Trophoblast cell (in vitro differentiated cells and primary cell): ENCODE measurements at regions not wholly inside any gene's neighbourhood (a gene's known extent, or its start where the extent isn't known, plus 50 kb on each side); places are given as distances from the start of the nearest gene placed in this dataset.

Source experiments
- DNase-seq, 2 donors: peaks; one replicate each; pipeline ENCODE4 v3.0.0-alpha.2; 2016
- H2AFZ ChIP-seq: 2 replicates; pipeline ENCODE4 v1.6.1; 2013; ENCODE audit warnings: low read length, moderate library complexity, mild to moderate bottlenecking; ENCODE audit not compliant: insufficient read depth, poor library complexity
- H2AK5ac ChIP-seq: 2 replicates; pipeline ENCODE4 v1.6.1; 2013; ENCODE audit warnings: mild to moderate bottlenecking, low read length
- H2BK120ac ChIP-seq: 2 replicates; pipeline ENCODE4 v1.6.1; 2013; ENCODE audit warnings: low read length, mild to moderate bottlenecking, moderate library complexity; ENCODE audit not compliant: insufficient read depth, poor library complexity
- H2BK12ac ChIP-seq: 2 replicates; pipeline ENCODE4 v1.6.1; 2013; ENCODE audit warnings: mild to moderate bottlenecking, low read length, moderate library complexity
- H2BK5ac ChIP-seq: 2 replicates; pipeline ENCODE4 v1.6.1; 2013; ENCODE audit warnings: low read length, low read depth, moderate library complexity, mild to moderate bottlenecking; ENCODE audit not compliant: poor library complexity
- H3K14ac ChIP-seq: 2 replicates; pipeline ENCODE4 v1.6.1; 2013; ENCODE audit warnings: mild to moderate bottlenecking, low read length
- H3K18ac ChIP-seq: 2 replicates; pipeline ENCODE4 v1.6.1; 2013; ENCODE audit warnings: mild to moderate bottlenecking, low read length
- H3K23ac ChIP-seq: 2 replicates; pipeline ENCODE4 v1.6.1; 2013; ENCODE audit warnings: low read length
- H3K27ac ChIP-seq: 2 replicates; pipeline ENCODE4 v1.5.1; 2013; ENCODE audit warnings: low read depth, mild to moderate bottlenecking, inconsistent platforms, low read length, moderate library complexity
- H3K27me3 ChIP-seq: 2 replicates; pipeline ENCODE4 v1.6.1; 2013; ENCODE audit warnings: inconsistent platforms, mild to moderate bottlenecking, low read length, moderate library complexity; ENCODE audit not compliant: insufficient read depth
- H3K36me3 ChIP-seq, 2 experiments: 1 replicate in 1 of 2; 2 replicates in 1 of 2; pipeline ENCODE4 v1.6.1; 2013; ENCODE audit warnings: low read length in 2 of 2, mild to moderate bottlenecking in 2 of 2, moderate library complexity in 1 of 2; ENCODE audit not compliant: insufficient read depth in 2 of 2, control insufficient read depth in 1 of 2
- H3K4ac ChIP-seq: 2 replicates; pipeline ENCODE4 v1.6.1; 2013; ENCODE audit warnings: low read depth, mild to moderate bottlenecking, low read length, moderate library complexity
- H3K4me1 ChIP-seq, 2 experiments: 1 replicate in 1 of 2; 2 replicates in 1 of 2; pipeline ENCODE4 v1.6.1; 2013; ENCODE audit warnings: low read length in 2 of 2, mild to moderate bottlenecking in 2 of 2, moderate library complexity in 1 of 2; ENCODE audit not compliant: insufficient read depth in 2 of 2, control insufficient read depth in 1 of 2
- H3K4me2 ChIP-seq: 2 replicates; pipeline ENCODE4 v1.6.1; 2013; ENCODE audit warnings: inconsistent platforms, mild to moderate bottlenecking, low read length, moderate library complexity
- H3K4me3 ChIP-seq: 2 replicates; pipeline ENCODE4 v1.5.1; 2013; ENCODE audit warnings: mild to moderate bottlenecking, low read depth, low read length, inconsistent platforms
- H3K79me1 ChIP-seq: one replicate; pipeline ENCODE4 v1.6.1; 2013; ENCODE audit warnings: low read length
- H3K79me2 ChIP-seq: 2 replicates; pipeline ENCODE4 v1.6.1; 2013; ENCODE audit warnings: low read length, mild to moderate bottlenecking; ENCODE audit not compliant: control insufficient read depth, insufficient read depth, poor library complexity
- H3K9ac ChIP-seq: 2 replicates; pipeline ENCODE4 v1.6.1; 2013; ENCODE audit warnings: mild to moderate bottlenecking, low read length
- H3K9me3 ChIP-seq: 2 replicates; pipeline ENCODE4 v1.6.1; 2013; ENCODE audit warnings: low read depth, mild to moderate bottlenecking, control low read depth, inconsistent platforms, low read length; ENCODE audit not compliant: insufficient read depth
- H4K12ac ChIP-seq: 2 replicates; pipeline ENCODE4 v1.6.1; 2013; ENCODE audit warnings: low read depth, mild to moderate bottlenecking, low read length, moderate library complexity
- H4K8ac ChIP-seq: 2 replicates; pipeline ENCODE4 v1.6.1; 2013; ENCODE audit warnings: low read depth, mild to moderate bottlenecking, low read length, moderate library complexity
- H4K91ac ChIP-seq: one replicate; pipeline ENCODE4 v1.6.1; 2013; ENCODE audit warnings: low read depth, mild to moderate bottlenecking, low read length, moderate library complexity
- WGBS: extraction: QIAGEN DNeasy Blood & Tissue Kit; methylation state at CpG from one replicate; pipeline ENCODE4 v1.1.7; 2013; ENCODE audit warnings: missing lambda C conversion rate; ENCODE audit not compliant: insufficient read length, insufficient coverage; ENCODE audit errors: extremely low coverage; 5-methylcytosine and 5-hydroxymethylcytosine counted together

GRCh38 chr12:125949471-125949870 lies 884.2 kb downstream of the AACS start:
- no peak overlapping the region for H2BK5ac ChIP-seq

GRCh38 chr12:125954362-125954761 lies 889.1 kb downstream of the AACS start:
- Histone ChIP-seq H3K4me2 (no peak overlapping the region), H3K4me1 (no peaks in the 10 kb centered on the region), H3K79me1 (no peaks in the 10 kb centered on the region), H2AFZ (no peak overlapping the region), H2AK5ac (no peak overlapping the region), H3K9me3 (peaks cover 2% of the 10 kb centered on the region), H3K4me3 (no peak overlapping the region), H3K23ac (no peak overlapping the region), H4K91ac (no peak overlapping the region), H3K9ac (no peak overlapping the region), H4K8ac (no peak overlapping the region), H3K14ac (no peak overlapping the region), H3K4ac (no peak overlapping the region), H3K36me3 (no peaks in the 10 kb centered on the region), H3K27ac (no peak overlapping the region), H3K27me3 (no peaks in the 10 kb centered on the region), H2BK12ac (no peak overlapping the region), H4K12ac (no peak overlapping the region), H3K18ac (no peak overlapping the region), H3K79me2 (no peaks in the 10 kb centered on the region), H2BK5ac (no peak overlapping the region), H2BK120ac (no peak overlapping the region)
- no CpG with 5 or more reads among the region's 4 CpGs for WGBS
- peak; percentile 65 to 80 for DNase-seq

More at GRCh38 chr12:125949471-125949870, 884.2 kb downstream of the AACS start:
- no peaks in the 10 kb centered on the region for H3K79me2 ChIP-seq
- no peak overlapping the region for H3K4me2 ChIP-seq
- no peak overlapping the region for H3K18ac ChIP-seq
- H3K9ac ChIP-seq, result no peak overlapping the region
- H2AK5ac ChIP-seq, result no peak overlapping the region
- H3K36me3 ChIP-seq, result no peaks in the 10 kb centered on the region
- no peak for DNase-seq
- no peak overlapping the region for H3K23ac ChIP-seq
- H2BK12ac ChIP-seq, result no peak overlapping the region
- no CpG with 5 or more reads among the region's 7 CpGs for WGBS
- peaks cover 2% of the 10 kb centered on the region for H3K9me3 ChIP-seq
- H4K12ac ChIP-seq, result no peak overlapping the region
- no peak overlapping the region for H2BK120ac ChIP-seq
- no peak overlapping the region for H4K8ac ChIP-seq
- no peak overlapping the region for H4K91ac ChIP-seq
- H3K27ac ChIP-seq, result no peak overlapping the region
- H3K4me1 ChIP-seq, result no peaks in the 10 kb centered on the region
- no peak overlapping the region for H3K4me3 ChIP-seq
- no peaks in the 10 kb centered on the region for H3K79me1 ChIP-seq
- H3K14ac ChIP-seq, result no peak overlapping the region
- no peaks in the 10 kb centered on the region for H3K27me3 ChIP-seq
- H3K4ac ChIP-seq, result no peak overlapping the region
- H2AFZ ChIP-seq, result no peak overlapping the region

- Histone ChIP-seq H3K4me2 (no peak overlapping the region), H2AFZ (no peak overlapping the region), H3K4me1 (no peaks in the 10 kb centered on the region), H4K8ac (no peak overlapping the region), H4K91ac (no peak overlapping the region), H2AK5ac (no peak overlapping the region), H3K79me2 (no peaks in the 10 kb centered on the region), H3K14ac (no peak overlapping the region), H4K12ac (no peak overlapping the region), H3K4ac (no peak overlapping the region), H2BK12ac (no peak overlapping the region), H3K9me3 (peaks cover 2% of the 10 kb centered on the region), H3K27me3 (no peaks in the 10 kb centered on the region), H3K4me3 (no peak overlapping the region), H3K18ac (no peak overlapping the region), H3K79me1 (no peaks in the 10 kb centered on the region), H3K27ac (no peak overlapping the region), H3K36me3 (no peaks in the 10 kb centered on the region), H2BK120ac (no peak overlapping the region), H3K23ac (no peak overlapping the region), H3K9ac (no peak overlapping the region), H2BK5ac (no peak overlapping the region)
- WGBS, result no CpG with 5 or more reads among the region's 7 CpGs
- DNase-seq, result no peak
Measured at GRCh38 chr12:125956186-125956585, 891.0 kb downstream of the AACS start.

- Histone ChIP-seq H3K27ac (no peak overlapping the region), H2BK120ac (no peak overlapping the region), H3K23ac (no peak overlapping the region), H3K79me1 (no peaks in the 10 kb centered on the region), H2AFZ (no peak overlapping the region), H3K79me2 (no peaks in the 10 kb centered on the region), H3K9ac (no peak overlapping the region), H3K18ac (no peak overlapping the region), H4K8ac (no peak overlapping the region), H3K4me1 (no peaks in the 10 kb centered on the region), H3K9me3 (no peaks in the 10 kb centered on the region), H3K27me3 (no peaks in the 10 kb centered on the region), H4K12ac (no peak overlapping the region), H3K4me3 (no peak overlapping the region), H4K91ac (no peak overlapping the region), H2BK5ac (no peak overlapping the region), H3K36me3 (no peaks in the 10 kb centered on the region), H3K14ac (no peak overlapping the region), H3K4ac (no peak overlapping the region), H2AK5ac (no peak overlapping the region), H3K4me2 (no peak overlapping the region), H2BK12ac (no peak overlapping the region)
- no peak for DNase-seq
- WGBS, result no CpG with 5 or more reads among the region's 7 CpGs
Measured at GRCh38 chr12:125966641-125967040, 901.4 kb downstream of the AACS start.
